ENCODE measurements at regions not wholly inside any gene's neighbourhood (a gene's known extent, or its start where the extent isn't known, plus 50 kb on each side); places are given as distances from the start of the nearest gene placed in this dataset.
"Not testable (repeated sequence)": the region's sequence is repeated elsewhere in the genome, so short reads cannot be mapped to it uniquely, and the experiment has no call there.

DNA sequence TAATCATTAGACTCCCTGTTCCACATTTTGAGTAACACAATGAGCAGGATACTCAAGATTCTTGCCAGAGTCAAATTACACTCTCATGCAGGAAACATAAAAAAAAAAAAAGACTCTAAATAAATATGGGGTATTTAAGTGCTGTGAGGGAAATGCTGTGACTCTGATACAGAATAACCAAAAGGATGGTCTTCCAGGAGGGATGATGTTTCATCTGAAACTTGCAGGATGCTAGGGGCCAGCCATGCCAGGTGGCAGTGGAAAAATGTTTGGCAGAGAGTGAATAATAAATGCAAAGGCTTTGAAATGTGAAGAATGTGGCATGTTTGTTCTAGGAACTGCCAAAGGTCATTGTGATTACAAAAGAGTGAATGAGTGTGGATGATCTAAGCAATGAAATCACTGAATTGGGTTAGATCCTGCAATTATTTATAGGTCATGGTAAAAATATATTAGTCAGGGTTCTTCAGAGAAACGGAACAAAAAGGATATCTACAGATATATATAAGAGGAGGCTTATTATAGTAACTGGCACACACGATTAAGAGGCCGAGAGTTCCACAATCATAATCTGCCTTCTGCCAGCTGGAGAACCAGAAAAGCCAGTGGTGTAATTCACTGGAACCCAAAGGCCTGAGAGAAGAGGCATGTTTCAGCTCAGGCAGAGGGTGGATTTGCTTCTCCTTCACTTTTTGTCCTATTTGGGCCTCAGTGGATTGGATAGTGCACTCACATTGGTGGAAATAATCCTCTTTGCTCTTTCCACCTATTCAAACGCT, 1832.8 kb upstream of the MIR17HG start:
- H3K9me3 Mint-ChIP-seq: peaks cover 23% of the 10 kb centered on the region
- H3K36me3 Mint-ChIP-seq (ENCODE audit: low read depth): no peaks in the 10 kb centered on the region
- TF ChIP-seq, protein P1, sequence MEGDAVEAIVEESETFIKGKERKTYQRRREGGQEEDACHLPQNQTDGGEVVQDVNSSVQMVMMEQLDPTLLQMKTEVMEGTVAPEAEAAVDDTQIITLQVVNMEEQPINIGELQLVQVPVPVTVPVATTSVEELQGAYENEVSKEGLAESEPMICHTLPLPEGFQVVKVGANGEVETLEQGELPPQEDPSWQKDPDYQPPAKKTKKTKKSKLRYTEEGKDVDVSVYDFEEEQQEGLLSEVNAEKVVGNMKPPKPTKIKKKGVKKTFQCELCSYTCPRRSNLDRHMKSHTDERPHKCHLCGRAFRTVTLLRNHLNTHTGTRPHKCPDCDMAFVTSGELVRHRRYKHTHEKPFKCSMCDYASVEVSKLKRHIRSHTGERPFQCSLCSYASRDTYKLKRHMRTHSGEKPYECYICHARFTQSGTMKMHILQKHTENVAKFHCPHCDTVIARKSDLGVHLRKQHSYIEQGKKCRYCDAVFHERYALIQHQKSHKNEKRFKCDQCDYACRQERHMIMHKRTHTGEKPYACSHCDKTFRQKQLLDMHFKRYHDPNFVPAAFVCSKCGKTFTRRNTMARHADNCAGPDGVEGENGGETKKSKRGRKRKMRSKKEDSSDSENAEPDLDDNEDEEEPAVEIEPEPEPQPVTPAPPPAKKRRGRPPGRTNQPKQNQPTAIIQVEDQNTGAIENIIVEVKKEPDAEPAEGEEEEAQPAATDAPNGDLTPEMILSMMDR (IDR thresholded peaks at IDR 0.05): no peak
- DNase-seq: no peak
- peaks cover 6% of the 10 kb centered on the region for H3K4me1 Mint-ChIP-seq
- no peak overlapping the region for H3K4me3 Mint-ChIP-seq
- no peaks in the 10 kb centered on the region for H3K27me3 Mint-ChIP-seq (ENCODE audit: low read depth, poor library complexity)
- H3K27ac Mint-ChIP-seq: no peak overlapping the region

DNA sequence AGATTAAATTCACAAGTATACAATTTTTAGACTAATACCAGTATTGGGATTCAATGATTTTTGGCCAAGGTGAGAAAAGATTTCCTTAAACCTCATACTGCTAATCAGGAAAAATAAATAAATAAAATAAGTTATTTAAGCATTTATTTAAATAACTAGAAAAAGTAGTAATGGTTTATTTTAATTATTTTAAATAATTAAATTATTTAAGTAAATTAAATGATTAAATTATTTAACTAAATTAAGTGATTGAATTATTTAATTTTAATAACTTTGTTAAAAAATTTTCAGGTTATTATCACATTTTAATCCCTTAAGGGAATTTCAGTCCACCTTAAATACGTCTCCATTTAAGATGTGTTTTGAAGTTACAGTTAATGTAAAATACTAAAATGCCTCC, 1831.5 kb upstream of the MIR17HG start:
- Mint-ChIP-seq H3K9me3 (peaks cover 15% of the 10 kb centered on the region), H3K4me3 (no peak overlapping the region), H3K27ac (no peak overlapping the region), H3K36me3 (ENCODE audit: low read depth) (no peaks in the 10 kb centered on the region), H3K4me1 (peaks cover 6% of the 10 kb centered on the region), H3K27me3 (ENCODE audit: low read depth, poor library complexity) (no peaks in the 10 kb centered on the region)
- no peak for DNase-seq
- TF ChIP-seq, protein P1 (IDR thresholded peaks at IDR 0.05): no peak

DNA sequence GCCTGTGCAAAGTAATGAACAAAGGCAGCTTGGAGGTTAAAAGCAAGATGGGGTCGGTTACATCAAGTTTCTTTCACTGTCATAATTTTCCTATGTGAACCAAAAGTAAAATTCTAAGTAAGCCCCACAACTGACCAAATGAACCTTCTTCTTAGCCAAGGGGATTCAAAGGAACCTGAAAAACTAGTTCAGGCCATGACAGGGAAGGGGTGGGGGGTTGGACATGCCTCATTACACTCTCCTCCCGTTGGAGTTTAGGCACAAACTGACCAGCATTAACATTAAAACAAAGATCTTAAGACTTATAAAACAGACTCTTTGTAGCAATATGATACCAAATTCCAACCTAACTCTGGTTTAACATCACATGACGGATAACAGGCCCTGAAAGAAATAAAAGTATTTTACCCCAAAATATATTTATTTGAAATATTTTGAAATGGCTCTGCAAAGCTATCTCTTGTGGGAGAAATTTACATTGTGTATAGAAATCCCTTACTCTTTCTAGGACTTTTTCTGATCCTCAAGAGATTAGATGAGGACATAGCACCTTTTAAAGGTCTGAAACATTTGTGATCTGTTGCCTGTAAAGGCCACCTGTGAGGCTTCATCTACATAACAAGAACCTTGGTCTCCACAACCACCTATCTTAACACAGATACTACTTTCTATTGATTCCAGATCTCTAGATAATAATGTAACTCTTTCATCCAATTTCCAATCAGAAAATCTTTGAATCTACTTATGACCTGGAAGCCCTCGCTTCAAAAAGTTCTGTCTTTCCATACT, 1829.0 kb upstream of the MIR17HG start:
- Mint-ChIP-seq H3K9me3 (peaks cover 7% of the 10 kb centered on the region), H3K27me3 (ENCODE audit: low read depth, poor library complexity) (no peaks in the 10 kb centered on the region), H3K36me3 (ENCODE audit: low read depth) (no peaks in the 10 kb centered on the region), H3K27ac (no peak overlapping the region), H3K4me1 (peaks cover 6% of the 10 kb centered on the region), H3K4me3 (no peak overlapping the region)
- TF ChIP-seq, protein P1 (IDR thresholded peaks at IDR 0.05): no peak
- DNase-seq: no peak

DNA sequence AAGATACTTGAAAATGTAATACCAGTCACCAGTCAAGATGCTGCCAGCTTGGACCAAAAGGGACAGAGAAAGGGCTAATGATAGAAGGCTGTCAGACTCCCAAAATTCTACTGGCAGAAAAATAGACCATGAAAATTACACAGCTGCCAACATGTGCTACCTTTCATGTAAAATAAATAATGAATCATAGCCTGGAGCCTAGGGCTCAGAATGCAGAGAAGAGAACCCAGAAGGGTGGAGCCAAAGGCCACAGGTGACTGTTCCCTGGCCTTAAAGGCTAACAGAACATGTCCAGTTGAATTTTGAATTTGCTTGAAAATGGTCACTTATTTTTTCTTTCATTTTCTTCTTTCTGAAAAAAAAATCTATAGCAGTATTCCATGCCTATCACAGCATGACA, 1827.0 kb upstream of the MIR17HG start:
- Mint-ChIP-seq H3K27ac (no peak overlapping the region), H3K4me1 (no peaks in the 10 kb centered on the region), H3K27me3 (ENCODE audit: low read depth, poor library complexity) (no peaks in the 10 kb centered on the region), H3K9me3 (peaks cover 7% of the 10 kb centered on the region), H3K4me3 (no peak overlapping the region), H3K36me3 (ENCODE audit: low read depth) (no peaks in the 10 kb centered on the region)
- TF ChIP-seq, protein P1 (IDR thresholded peaks at IDR 0.05): no peak
- no peak for DNase-seq

DNA sequence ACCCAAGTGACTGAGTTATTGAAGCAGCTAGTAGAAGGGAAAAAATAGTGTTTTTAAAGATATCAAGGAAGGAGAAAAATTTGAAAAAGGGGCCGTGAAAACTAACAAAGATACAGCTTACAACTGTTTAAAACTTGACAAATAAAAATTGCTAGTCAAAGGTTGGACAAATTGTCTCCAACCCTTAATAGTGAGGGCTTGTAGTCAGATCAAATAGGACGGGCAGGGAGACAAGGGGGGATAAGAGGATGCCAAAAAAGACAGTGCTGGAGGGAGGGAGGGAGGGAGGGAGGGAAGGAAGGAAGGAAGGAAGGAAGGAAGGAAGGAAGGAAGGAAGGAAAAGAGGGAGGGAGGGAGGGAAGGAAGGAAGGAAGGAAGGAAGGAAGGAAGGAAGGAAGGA, 1825.8 kb upstream of the MIR17HG start:
- H3K9me3 Mint-ChIP-seq; DNase-seq; H3K4me1 Mint-ChIP-seq; H3K27ac Mint-ChIP-seq; H3K27me3 Mint-ChIP-seq (ENCODE audit: low read depth, poor library complexity); H3K4me3 Mint-ChIP-seq; H3K36me3 Mint-ChIP-seq (ENCODE audit: low read depth): not testable (repeated sequence)

DNA sequence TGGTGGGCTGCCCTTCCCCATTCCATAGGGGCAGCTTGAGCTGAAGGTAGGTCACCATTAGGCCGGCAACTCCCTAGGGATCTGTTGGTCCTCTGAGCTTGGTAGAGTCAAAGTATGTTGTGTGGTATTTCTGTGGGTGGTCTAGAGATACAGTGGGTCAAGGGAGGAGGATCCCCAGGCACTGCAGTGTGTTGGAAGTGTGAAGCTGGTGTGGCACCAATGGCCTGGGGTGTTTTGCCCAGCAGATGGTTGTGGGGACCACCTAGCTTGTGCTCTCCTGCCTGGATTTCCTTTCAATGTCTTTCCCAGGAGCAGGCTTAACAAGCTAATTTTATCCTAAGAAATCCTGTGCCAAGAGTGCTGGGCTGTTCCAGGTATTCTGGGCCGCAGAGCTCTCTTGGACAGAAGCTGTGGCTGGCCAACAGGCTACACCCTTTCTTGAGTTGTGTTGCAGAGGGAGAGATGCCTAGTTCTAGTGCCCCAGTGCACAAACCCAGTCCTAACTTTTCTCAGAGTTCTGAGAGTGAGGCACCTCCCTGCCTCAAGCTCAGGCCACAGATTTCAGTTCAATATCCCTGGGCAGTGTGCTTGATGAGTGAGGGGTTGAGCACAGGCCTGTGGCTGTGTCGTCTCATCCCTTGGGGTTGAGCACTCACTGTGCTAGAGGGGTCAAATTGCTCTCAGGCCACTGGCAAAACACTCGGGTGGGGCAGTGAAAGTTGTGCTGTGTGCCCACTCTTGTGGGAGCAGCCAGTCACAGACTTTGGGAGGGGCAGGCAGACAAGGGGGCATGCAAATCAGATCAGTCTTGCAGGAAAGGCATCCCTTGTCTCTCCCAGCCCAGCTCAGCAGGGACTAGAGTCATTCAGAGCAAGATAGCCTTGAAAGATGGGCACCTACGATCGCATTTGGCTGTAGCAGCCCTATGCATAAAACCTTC, 1806.1 kb upstream of the MIR17HG start:
- Mint-ChIP-seq H3K4me3 (no peak overlapping the region), H3K36me3 (ENCODE audit: low read depth) (no peaks in the 10 kb centered on the region), H3K9me3 (no peaks in the 10 kb centered on the region), H3K27me3 (ENCODE audit: low read depth, poor library complexity) (peaks cover 3% of the 10 kb centered on the region), H3K4me1 (no peaks in the 10 kb centered on the region), H3K27ac (no peak overlapping the region)
- no peak for DNase-seq
- TF ChIP-seq, protein P1 (IDR thresholded peaks at IDR 0.05): no peak
